Caki2 (cell line): ENCODE measurements at regions not wholly inside any gene's neighbourhood (a gene's known extent, or its start where the extent isn't known, plus 50 kb on each side); places are given as distances from the start of the nearest gene placed in this dataset.

ENCODE experiments used
- DNase-seq: peaks from one replicate; pipeline ENCODE4 v3.0.0-alpha.2; 2015; ENCODE audit warnings: low read depth
- in situ Hi-C: cut with HindIII; loops from 2 replicates; pipeline ENCODE4 v1.10.0; 2016; ENCODE audit warnings: low sequenced_read_pairs, low pct_unique_long_range_greater_than_20kb, mixed read lengths

DNA sequence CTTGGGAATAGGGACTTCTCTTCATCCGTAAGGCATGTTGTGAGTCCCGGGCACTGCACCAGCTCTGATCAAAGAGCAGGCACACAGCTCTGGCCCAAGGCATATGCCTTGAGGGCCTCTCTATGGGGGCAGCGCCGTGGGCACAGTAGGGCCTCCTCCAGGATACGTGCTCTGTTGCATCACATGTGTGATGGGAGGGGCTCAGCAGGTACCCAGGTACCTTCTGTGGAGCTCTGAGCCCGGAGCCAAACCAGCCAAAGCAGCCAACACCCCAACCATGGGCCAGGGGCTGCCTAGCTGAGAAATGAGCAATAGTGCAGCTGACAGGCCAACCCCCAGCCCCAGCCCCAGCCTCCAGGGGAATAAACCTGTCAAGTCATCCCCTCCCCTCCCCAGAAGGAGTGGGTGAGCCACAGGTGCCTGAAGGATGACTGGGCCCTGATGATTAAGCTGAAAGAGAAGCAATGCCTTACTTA, 79.7 kb upstream of the SHISAL1 start:
- DNase-seq, result peak; percentile 38
- in situ Hi-C loops, result no loop called here

DNA sequence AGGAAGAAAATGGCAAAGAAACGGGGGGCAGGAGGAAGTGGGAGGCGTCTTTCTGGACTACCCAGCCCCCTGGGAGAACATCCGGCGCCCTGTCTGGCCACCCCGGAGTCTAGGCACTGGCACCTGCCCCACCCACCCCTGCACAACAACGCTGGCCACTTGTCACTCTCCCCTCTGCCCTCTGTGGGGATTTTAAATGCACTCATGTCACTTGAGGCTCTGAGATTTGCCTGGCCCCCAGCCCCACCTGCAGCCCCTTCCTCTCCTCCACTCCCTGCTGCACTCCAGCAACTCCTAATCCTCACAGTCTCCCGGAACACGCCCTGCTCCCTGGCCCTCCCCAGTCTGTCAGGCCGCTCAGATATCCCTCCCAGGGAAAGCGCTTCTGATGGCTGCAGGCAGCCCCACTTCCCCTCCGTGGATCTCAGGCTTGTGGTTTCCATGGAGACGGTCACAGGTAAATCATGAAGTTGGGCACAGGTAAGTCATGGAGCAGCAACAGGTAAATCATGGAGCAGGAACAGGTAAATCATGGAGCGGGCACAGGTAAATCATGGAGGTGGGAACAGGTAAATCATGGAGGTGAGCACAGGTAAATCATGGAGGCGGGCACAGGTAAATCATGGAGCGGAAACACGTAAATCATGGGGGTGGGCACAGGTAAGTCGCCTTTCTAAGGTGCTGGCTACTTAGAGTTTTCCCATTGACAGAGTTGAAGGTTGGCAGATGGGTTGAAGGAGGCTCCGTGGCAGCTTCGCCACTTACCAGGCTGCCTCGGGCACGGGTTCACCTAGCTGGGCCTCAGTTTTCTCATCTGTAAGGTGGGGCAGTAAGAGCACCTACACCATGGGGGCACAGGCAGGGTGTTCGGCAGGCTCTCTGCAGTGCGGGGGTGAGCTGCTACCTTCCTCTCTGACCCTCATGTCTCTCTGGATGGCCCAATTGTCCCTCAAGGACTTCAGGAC, 79.0 kb upstream of the SHISAL1 start:
- in situ Hi-C loops, result no loop called here
- DNase-seq, result no peak

DNA sequence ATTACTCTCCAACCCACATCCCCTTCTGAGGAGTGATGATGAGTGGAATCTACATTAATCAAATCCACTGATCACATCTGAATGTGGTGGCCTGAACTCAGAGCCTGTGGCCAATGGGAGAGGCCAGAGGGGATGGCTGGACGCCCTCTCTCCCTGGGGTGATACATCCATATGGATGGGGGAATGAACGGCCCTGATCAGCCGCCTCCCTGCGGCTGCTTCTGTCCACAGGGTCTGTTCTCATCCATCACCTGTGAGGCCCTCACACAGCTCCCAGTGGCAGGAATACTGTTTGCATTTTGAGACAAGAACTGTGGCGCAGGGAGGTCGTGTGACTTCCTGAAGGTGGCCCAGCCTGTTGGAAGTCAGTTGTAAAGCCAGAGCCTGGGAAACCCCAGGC, 78.3 kb upstream of the SHISAL1 start:
- DNase-seq, result no peak
- in situ Hi-C loops, result no loop called here

DNA sequence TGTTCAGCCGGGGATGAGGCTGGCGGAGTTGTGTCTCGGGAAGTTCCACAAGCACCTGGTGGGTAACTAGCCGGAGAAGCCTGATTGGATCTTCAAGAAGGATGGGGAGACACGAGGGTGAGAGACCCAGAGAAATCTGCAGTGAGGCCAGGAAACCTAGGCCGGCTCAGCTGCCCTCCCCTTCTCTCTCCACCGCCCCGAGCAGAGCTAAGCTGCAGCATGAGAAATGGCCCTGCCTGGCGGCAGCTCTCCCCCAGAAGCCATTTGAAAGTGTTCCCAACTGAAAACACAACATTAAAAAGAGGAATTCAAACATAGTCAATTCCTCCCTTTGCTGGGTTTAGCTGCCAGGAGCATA, 77.8 kb upstream of the SHISAL1 start:
- in situ Hi-C loops, result no loop called here
- DNase-seq, result no peak

DNA sequence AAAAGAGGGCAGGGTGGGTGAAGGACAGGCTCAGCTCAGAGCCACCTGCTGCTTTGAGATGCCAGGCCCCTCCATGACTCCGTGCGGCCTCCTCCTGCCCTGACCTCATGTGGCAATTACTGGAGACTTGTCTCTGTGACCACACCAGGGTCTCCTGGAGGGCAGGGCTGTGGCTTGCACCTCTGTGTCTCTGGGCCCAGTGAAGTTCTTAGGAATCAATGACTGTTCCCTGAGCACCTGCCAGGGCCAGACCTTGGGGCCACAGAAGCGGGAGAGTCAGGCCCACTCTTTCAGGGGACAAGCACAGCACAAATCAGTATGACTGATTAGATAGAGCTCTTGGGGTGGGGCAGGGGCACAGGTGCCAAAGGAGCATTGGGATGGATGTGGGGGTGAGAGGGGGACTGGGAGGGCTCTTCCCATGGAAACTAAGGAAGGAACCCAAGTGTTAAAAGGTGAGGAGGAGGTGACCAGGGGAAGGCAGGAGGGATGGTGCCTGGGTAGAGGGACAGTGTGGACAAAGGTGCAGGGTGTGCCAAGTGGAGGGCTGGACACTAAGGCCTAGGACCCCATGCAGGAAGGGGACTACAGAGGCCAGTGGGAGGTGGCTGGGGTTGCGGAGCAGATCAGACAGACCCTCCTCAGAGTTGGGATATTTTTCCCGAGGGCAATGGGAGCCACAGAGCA, 77.3 kb upstream of the SHISAL1 start:
- in situ Hi-C loops, result no loop called here
- DNase-seq, result no peak

DNA sequence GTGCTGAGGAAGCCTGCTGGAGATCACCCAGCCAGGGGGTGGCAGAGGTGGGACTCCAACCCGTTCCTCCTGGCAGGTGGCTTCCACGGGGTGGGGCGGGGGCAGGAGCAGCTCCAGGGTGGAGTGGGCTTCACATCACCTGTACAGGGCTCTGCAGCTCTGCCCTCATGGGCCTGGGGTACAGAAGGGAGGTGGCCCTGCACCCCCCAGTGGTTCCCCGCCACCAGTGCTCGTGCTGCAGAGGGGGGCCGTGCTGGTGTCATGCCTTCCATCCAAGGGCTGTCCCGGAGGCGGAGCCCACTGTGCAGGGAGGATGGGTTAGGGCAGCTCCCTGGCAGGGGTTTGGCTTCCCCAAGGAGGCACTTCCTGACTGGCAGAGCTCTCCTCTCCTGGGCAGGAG, 76.4 kb upstream of the SHISAL1 start:
- in situ Hi-C loops, result no loop called here
- no peak for DNase-seq

DNA sequence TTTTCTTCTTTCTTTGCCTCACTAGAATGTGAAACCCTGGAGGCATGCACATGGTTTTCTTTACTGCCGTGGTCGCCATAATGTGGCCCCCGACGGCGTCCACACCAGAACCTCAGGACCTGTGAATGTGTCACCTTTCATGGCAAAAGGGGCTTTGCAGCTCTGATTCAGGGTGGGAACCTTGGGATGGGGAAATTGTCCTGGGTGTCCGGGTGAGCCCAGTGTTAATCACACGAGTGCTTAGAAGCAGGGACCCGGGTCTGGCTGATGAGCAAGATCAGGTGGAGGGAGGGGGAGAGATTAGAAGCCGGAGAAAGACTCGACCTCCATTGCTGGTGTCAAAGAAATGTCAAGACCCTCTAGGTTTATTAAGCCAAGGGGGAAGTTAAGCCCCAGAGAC, 74.7 kb upstream of the SHISAL1 start:
- no peak for DNase-seq
- in situ Hi-C loops, result no loop called here

DNA sequence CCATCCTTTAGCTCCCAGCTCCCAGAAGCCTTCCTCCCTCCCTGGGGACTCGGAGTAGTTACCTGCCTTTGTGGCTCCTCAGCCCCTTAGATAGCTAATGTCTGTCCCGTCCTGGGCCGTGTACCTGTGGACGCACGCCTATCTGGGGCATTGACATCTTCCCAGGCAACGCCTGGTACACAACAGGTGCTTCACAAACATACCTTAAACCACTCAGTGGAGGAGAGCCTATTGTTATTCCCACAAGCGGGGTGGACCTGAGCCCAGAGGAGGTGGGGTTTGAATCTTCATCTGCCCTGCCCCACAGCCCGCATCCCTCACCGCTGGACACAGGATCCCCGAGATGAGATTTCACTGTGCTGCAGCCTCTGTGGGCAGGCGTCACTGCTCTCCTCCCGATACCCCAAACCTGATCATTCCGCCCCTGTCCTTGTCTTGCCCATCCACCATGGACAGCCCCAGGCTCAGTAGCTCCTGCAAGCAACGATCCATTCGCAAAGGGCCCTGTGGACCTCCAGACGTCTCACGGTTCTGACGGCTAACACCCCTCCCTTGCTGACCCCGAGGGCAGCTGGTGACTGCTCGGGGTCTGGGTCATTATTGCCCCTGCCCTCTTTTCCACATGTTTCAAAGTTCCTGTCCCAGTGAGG, 73.8 kb upstream of the SHISAL1 start:
- DNase-seq, result no peak
- in situ Hi-C loops, result no loop called here

DNA sequence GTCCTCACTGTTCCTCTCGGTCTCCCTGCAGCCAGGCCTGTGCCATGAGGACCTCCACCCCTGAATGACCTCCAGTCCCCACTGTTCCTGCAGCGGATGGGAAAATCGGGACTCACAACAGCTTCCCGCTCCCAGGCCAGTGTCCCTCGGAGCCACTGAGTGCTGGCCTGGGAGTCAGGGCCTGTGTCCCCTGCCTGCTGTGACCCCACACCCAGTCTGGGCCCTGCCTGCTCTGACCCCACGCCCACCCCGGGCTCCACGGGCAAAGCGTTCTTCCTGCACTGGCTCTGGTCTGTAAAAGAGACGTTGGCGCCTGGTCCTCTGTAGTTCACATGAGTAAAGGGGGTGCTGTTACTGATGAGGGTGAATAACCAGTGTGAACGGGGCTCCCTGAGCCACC, 73.0 kb upstream of the SHISAL1 start:
- in situ Hi-C loops, result no loop called here
- no peak for DNase-seq

DNA sequence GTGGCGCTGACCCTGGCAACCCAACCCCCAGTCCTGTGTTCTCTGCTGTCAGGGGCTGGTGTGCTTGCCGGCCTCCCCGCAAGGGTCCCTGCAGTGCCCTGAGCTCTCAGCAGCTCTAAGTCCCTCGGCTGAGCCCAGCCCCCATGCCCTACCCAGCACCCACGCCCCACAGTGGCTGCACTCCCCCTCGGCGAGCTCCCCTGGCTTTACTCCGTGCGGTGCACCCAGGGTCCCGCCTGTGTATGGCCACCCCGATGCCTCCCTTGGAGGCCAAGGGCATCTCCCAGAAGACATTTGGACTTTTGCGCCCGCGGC, 72.5 kb upstream of the SHISAL1 start:
- in situ Hi-C loops, result no loop called here
- no peak for DNase-seq

DNA sequence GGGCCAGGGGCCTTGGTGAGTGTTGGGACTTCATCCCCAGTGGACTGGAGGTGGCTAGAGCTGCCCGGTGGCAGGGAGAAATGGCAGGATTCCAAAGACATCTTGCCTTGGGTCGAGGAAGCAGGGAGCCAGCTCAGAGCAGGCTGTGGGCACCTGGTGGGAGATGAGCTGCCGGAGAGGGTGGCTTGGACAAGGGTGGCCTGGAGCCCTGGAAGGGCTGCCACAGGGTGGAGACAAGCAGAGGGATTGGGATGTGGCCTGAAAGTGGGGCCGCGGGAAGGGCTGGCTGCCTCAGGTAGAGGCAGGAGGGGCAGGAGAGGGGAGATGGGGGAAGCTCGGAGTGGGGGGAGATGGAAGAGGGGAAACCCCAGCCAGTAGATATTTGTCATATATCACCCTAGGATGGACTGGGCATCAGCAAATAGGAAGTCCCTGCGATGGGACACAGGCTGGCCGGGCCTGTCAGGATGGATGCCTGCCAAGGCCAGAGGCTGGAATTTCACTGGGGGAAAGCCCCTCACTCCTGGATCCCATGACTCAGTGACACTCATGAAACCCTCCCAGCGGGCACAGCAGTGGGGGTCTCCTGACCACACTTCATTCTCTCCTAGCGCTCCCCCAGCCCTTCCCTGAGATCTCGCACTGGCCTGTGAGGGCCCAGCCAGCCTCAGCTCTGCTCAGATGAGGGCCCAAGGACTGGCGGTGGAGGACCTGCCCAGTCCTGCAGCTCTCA, 72.0 kb upstream of the SHISAL1 start:
- in situ Hi-C loops, result no loop called here
- no peak for DNase-seq

DNA sequence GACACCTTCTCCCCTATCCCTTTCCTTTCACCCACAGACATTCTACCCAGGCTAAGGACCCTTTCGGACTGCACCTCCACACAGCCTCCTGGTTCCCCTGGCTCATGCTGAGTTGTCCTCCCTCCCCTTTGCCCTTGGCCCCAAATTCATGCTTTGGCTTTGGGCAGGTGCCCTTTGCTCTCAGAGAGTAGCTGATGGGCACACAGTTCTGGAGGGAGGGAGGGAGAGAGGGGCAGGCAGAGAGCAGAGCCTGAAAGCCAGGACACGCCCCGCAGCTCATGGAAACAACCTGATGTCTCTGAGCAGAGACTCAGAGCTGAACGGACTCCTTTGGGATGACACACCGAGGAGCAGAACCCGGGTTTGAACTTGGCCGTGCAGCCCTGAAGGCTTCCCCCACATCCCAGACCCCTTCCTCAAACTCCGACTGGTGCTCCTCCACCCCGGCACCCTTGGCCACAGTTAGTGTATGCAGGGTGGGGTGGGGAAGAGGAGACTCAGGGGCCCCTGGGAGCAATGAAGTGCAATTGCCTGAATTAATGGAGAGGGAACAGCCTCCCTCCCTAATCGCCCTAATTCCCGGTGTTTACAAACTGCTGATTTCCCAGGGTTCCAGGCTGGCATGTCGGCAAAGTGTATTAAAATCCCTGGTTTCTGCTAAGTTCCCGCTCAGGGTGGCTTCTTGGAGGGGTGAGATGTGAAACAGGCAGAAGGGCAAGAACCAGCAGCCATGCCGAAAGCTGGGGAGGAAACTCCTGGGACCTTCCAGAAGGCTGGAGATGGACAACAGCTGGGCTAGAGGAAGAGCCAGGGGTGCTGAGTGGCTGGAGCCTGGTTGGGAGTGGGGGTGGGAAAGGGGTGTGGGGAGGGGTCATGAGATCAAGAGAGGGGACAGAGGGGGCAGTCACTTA, 71.2 kb upstream of the SHISAL1 start:
- DNase-seq, result no peak
- in situ Hi-C loops, result no loop called here

DNA sequence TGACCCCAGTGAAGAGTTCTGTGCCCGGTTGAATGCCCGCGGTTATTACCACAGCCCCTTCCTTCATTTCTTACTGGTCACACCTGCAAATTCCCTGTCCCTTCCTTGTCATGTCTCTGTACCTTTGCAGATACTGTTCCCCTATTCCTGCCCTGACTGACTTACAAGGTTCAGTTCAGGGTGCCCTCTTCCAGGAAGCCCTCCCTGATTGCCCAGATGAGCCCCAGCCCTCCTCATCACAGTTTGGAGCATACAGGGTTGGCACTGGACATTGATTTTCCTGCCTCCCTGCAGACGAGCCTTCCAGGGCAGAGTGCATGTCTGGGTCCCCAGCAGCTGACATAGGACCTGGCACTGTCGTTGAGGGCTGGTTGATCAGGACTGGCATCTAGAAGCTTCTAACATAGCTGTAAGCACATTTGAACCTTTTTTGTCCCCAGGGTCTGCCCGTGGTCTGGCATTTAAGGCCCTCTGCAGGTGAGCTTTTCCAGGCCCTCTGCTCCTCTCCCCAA, 70.4 kb upstream of the SHISAL1 start:
- no peak for DNase-seq
- in situ Hi-C loops, result no loop called here

DNA sequence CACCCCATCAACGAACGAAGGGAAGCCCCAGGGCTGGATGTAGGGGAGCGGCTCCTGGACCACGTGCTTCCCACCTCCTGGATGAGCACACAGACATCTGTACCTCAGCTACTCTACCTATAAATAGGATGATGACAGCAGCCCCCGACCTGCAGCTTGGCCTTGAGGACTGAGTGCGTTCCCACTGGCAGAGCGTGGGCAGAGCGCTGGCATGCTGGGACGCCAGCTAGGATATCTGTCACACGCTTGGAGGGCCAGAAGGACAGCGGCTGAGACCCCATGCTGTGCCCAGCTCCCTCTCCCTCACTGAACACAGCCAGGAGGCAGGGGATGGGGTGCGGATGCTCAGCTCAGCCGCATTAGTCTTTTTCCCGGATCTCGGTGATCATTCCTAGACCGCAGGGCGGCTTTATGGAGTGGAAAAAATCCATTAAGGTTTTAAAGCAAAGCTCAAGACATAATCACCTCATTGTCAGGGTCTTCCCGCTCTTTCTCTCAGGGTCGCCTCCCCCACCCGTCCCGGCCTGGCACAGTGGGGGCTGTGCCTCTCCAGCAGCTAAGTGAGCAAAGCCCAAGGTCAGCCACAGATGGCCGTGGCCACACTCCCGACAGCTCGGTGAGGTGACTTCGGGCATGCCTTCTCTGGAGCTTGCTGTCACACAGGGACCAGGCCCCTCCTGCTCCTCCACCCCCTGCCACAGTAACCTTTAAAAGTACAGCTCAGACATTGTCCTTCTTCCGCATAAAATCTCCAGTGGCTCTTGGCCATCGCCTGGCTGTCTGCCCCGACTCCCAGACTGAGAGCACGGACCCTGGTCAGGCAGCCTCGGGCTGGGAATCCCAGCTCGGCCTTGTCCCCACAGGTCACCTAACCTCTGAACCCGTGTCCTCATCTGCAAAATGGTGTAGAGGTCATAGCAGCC, 69.6 kb upstream of the SHISAL1 start:
- in situ Hi-C loops, result no loop called here
- DNase-seq, result no peak

DNA sequence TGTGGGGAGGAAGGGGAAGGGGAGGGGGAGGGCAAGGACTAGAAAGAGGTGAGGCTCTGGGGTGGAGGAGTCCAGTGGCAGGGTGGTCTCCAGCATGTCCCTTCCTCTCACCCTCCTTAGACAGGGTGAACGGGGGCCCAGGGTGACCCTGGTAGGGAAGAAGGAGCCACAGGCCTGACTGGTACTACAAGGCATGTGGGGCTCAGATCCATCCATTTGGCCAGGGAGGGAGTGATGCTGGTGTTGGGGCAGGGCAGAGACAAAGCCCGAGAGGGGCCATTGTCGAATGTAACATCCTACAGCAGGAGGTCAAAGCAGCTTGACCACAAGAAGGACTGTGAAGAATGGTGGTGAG, 69.0 kb upstream of the SHISAL1 start:
- in situ Hi-C loops, result no loop called here
- no peak for DNase-seq

DNA sequence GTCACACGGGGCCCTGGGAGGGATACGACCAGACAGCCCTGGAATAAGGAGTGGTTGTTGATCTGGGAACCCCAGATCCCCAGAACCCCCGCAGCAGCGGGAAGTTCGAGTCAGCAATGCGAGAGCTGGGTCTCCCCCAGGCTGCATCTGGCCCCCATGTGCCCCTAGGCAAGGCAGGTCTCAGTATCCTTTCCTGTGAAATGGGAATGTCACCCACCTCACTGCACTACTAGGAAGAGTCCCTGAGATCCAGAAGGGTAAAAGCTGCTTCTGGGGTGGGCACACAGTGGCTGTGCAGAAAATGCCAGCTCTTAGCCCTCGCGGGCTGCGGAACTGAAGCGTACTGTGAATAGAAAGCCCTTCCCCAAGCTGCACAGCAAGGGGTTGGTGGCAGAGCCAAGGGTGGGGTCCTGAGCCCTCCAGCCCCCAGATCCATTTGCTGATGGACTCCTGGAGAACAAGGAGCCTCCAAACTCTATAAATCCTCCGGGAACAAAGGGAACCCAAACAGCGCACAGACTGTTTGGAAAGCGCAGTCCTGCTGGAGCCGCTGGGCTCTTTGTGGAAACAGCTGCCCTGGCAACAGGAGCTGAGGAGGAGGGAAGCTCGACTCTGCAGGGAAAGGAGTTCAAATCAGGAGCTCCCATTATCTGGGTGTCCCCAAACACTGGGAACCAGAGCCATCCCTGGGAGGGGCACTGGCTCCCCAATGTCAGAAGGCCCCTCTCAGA, 68.2 kb upstream of the SHISAL1 start:
- in situ Hi-C loops, result no loop called here
- DNase-seq, result no peak
